ENCODE measurements at regions not wholly inside any gene's neighbourhood (a gene's known extent, or its start where the extent isn't known, plus 50 kb on each side); places are given as distances from the start of the nearest gene placed in this dataset.

GRCh38 chr6:48397887-48398286 is 286.9 kb upstream of the PTCHD4 start:
- no peak overlapping the region for H3K4me3 Mint-ChIP-seq
- DNase-seq, result no peak
- peaks cover 0 to 2% of the 10 kb centered on the region in 2 experiments; a peak in 3 of 5 replicates for H3K9me3 Mint-ChIP-seq
- H3K27ac Mint-ChIP-seq, result no peak overlapping the region
- Histone ChIP-seq H3K56ac (ENCODE audit: insufficient read length, low read depth, low read length) (no peak overlapping the region), H3K4me1 (ENCODE audit: insufficient read depth, low read length) (no peaks in the 10 kb centered on the region), H3K79me1 (ENCODE audit: insufficient read depth, low read depth, low read length, poor library complexity, severe bottlenecking) (no peaks in the 10 kb centered on the region), H3K27ac (ENCODE audit: insufficient read length, low read depth, low read length) (no peak overlapping the region), H3K9me3 (ENCODE audit: control insufficient read depth, low read depth, low read length) (no peaks in the 10 kb centered on the region), H3K23ac (ENCODE audit: insufficient read length, low read depth, low read length) (no peak overlapping the region), H3K9ac (ENCODE audit: extremely low read depth, insufficient read length, low read length) (no peak overlapping the region), H3K18ac (ENCODE audit: insufficient read length, low read depth, low read length) (no peak overlapping the region), H4K20me1 (ENCODE audit: control insufficient read depth, insufficient read depth, insufficient read length) (no peaks in the 10 kb centered on the region), H4K91ac (ENCODE audit: insufficient read length, low read depth, low read length) (no peak overlapping the region), H3K4me2 (ENCODE audit: insufficient read depth, insufficient read length, low read length) (no peak overlapping the region), H2BK20ac (ENCODE audit: low read depth, low read length, poor library complexity, severe bottlenecking) (no peak overlapping the region), H2BK15ac (ENCODE audit: low read depth, low read length) (no peak overlapping the region), H2BK120ac (ENCODE audit: low read depth, low read length, poor library complexity, severe bottlenecking) (no peak overlapping the region), H3K27me3 (ENCODE audit: insufficient read depth, low read length) (no peaks in the 10 kb centered on the region), H3K23me2 (ENCODE audit: insufficient read length, low read depth, low read length, poor library complexity, severe bottlenecking) (no peaks in the 10 kb centered on the region), H3T11ph (ENCODE audit: low read length) (no peak overlapping the region), H2AFZ (ENCODE audit: low read length) (no peak overlapping the region), H3K4ac (ENCODE audit: low read depth, low read length) (no peak overlapping the region), H4K8ac (replicated peaks; ENCODE audit: insufficient read length, low read depth, low read length) (no peak overlapping the region), H2AK5ac (ENCODE audit: insufficient read length, low read length) (no peak overlapping the region), H4K5ac (ENCODE audit: insufficient read length, low read depth, low read length) (no peak overlapping the region), H3K14ac (ENCODE audit: insufficient read depth, low read length) (no peak overlapping the region), H2BK12ac (ENCODE audit: insufficient read length, low read depth, low read length) (no peak overlapping the region), H2BK5ac (ENCODE audit: insufficient read length, low read length) (no peak overlapping the region), H3K79me2 (ENCODE audit: insufficient read depth, low read length) (no peaks in the 10 kb centered on the region)
- no peaks in the 10 kb centered on the region for H3K4me1 Mint-ChIP-seq
- no peak for TF ChIP-seq CTCF (conservative IDR thresholded peaks at IDR 0.05)
- H3K27me3 Mint-ChIP-seq (ENCODE audit: low read depth), result no peaks in the 10 kb centered on the region
- H3K36me3 Mint-ChIP-seq (ENCODE audit: insufficient read depth in 1 of 3, low read depth in 3 of 3), result no peaks in the 10 kb centered on the region; a peak in 2 of 7 replicates

All from H9 (cell line).